Sigmoid colon (tissue), 6 donors: ENCODE measurements at regions not wholly inside any gene's neighbourhood (a gene's known extent, or its start where the extent isn't known, plus 50 kb on each side); places are given as distances from the start of the nearest gene placed in this dataset.

Source experiments
- DNase-seq: peaks from one replicate; pipeline ENCODE4 v3.0.0-alpha.2; 2019
- H3K27ac ChIP-seq, 4 donors: fragments of 200-600 bp; sonication (generic); one replicate each; pipeline ENCODE4 v1.5.1; 2016 to 2019; ENCODE audit warnings: mild to moderate bottlenecking in 1 of 4
- H3K27me3 ChIP-seq, 3 donors: fragments of 200-600 bp; sonication (generic); one replicate each; pipeline ENCODE4 v1.5.1; 2019; ENCODE audit warnings: mild to moderate bottlenecking in 1 of 3
- H3K36me3 ChIP-seq, 4 donors: fragments of 200-600 bp; sonication (generic); one replicate each; pipeline ENCODE4 v1.5.1; 2016 to 2019
- H3K4me1 ChIP-seq, 4 donors: fragments of 200-600 bp; sonication (generic); one replicate each; pipeline ENCODE4 v1.5.1; 2017 to 2019
- H3K4me3 ChIP-seq, 4 donors: fragments of 200-600 bp; sonication (generic); one replicate each; pipeline ENCODE4 v1.5.1; 2017 to 2019; ENCODE audit warnings: mild to moderate bottlenecking in 2 of 4, moderate library complexity in 1 of 4
- H3K9me3 ChIP-seq, 4 donors: fragments of 200-600 bp in 3 of 4; sonication (generic) in 3 of 4; one replicate each; pipeline versions ENCODE4 v1.5.1 to v1.6.1; 2013 to 2019
- EP300 ChIP-seq, 4 donors: sonication (generic); formaldehyde crosslinking; IDR thresholded peaks; one replicate each; pipeline ENCODE4 v1.6.1; 2017; ENCODE audit warnings: antibody characterized with exemption in 4 of 4
- POLR2A ChIP-seq, 2 donors: fragments of 450-650 bp; IDR thresholded peaks; one replicate each; pipeline ENCODE4 v1.6.1; 2016; ENCODE audit warnings: antibody characterized with exemption in 2 of 2, mild to moderate bottlenecking in 2 of 2, moderate library complexity in 2 of 2
- POLR2AphosphoS5 ChIP-seq, 4 donors: sonication (generic); formaldehyde crosslinking; IDR thresholded peaks; one replicate each; pipeline ENCODE4 v1.6.1; 2017; ENCODE audit warnings: antibody characterized with exemption in 4 of 4
- WGBS, 2 donors: extraction: QIAGEN DNeasy Blood & Tissue Kit; methylation state at CpG; one replicate each; pipeline ENCODE4 v1.1.7; 2013; 5-methylcytosine and 5-hydroxymethylcytosine counted together
- intact Hi-C: fragments of 100-400 bp; cut with DNase I; formaldehyde crosslinking; loops from one replicate; pipeline ENCODE4 v1.15.1; 2023
- TF ChIP-seq, protein P1 (sequence below), 4 experiments: fragments of 450-650 bp in 3 of 4; fragments of 200-600 bp in 1 of 4; IDR thresholded peaks; one replicate each; pipeline ENCODE4 v1.5.1; 2016 to 2019; ENCODE audit warnings: antibody characterized with exemption in 4 of 4, mild to moderate bottlenecking in 3 of 4, moderate library complexity in 2 of 4
- donor health status: healthy with polysubstance abuse.
- donor health status: healthy.

DNA sequence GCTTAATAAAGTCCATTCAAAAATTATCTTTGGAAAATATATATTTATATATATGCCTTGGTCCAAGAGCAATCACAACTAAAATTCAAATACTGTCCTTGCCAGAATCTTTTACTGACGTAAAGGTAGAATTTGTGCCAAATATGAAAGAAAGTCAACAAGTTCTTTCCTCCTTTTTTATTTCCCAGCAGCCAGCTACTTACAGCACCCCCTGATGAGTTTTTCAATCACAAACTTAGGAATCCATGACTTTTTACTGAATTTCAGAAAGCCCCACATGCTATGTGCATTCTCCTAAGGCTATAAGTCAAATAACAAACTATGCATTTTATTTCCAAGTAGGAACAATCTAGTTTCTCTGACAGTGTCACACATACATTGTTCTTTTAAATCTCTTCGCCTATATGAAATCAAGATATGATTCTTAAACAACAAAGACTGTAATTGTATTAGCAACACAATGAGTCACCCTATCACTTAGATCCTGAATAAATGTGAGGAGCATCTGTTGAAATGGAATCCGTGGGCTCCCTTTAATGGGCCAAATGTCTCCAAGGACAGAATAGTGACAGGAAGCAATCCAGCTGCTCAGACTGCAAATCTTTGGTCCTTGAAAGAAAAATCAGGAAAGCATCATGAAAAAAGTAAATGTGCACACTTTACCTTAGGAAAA, 271.4 kb downstream of the DUSP6 start:
- Histone ChIP-seq H3K4me1 (no peaks in the 10 kb centered on the region), H3K4me3 (no peak overlapping the region), H3K36me3 (no peaks in the 10 kb centered on the region), H3K27ac (no peak overlapping the region), H3K27me3 (no peaks in the 10 kb centered on the region), H3K9me3 (no peaks in the 10 kb centered on the region)
- intact Hi-C loops: no loop called here
- no peak for DNase-seq
- TF ChIP-seq, protein P1, sequence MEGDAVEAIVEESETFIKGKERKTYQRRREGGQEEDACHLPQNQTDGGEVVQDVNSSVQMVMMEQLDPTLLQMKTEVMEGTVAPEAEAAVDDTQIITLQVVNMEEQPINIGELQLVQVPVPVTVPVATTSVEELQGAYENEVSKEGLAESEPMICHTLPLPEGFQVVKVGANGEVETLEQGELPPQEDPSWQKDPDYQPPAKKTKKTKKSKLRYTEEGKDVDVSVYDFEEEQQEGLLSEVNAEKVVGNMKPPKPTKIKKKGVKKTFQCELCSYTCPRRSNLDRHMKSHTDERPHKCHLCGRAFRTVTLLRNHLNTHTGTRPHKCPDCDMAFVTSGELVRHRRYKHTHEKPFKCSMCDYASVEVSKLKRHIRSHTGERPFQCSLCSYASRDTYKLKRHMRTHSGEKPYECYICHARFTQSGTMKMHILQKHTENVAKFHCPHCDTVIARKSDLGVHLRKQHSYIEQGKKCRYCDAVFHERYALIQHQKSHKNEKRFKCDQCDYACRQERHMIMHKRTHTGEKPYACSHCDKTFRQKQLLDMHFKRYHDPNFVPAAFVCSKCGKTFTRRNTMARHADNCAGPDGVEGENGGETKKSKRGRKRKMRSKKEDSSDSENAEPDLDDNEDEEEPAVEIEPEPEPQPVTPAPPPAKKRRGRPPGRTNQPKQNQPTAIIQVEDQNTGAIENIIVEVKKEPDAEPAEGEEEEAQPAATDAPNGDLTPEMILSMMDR (IDR thresholded peaks at IDR 0.05): no peak
- TF ChIP-seq POLR2AphosphoS5 (IDR thresholded peaks at IDR 0.05) (no peak), EP300 (IDR thresholded peaks at IDR 0.05) (no peak)
- WGBS, 2 donors: 65 to 73% methylated on average over 3 of the region's 3 CpGs

DNA sequence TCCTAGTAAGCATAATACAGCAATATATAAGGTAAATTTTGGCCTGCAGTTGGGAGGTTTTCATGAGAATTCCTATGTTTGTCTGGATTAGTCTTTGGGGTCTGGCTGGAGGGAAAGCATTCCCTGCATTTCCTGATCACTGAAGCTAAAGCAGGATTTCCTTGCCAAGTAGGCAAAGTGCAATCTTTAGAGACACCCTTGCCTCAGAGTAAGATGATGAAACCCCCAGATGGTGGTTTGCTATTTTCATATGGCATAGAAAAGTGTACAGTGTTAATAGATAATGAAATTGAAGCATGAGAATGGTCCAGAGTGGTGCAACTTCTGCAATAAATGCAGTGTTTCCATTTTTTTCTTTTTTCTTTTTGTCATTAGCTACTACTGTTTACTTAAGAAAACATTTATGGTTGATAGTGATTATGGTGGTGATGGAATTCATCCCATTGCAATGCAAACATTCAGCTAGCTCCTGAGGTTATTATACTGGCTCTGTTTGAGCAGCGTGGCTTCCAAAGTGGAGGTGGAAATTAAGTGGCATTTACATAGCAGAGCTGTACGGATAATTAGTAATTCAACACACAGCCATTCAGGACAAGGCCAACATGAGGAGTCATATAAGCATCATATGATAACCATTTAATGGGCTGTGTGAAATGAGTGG, 276.3 kb downstream of the DUSP6 start:
- H3K4me3 ChIP-seq: no peak overlapping the region
- H3K36me3 ChIP-seq: no peaks in the 10 kb centered on the region
- no peaks in the 10 kb centered on the region for H3K4me1 ChIP-seq
- H3K27ac ChIP-seq: no peak overlapping the region
- WGBS, 2 donors: 66 to 84% methylated on average over 2 of the region's 2 CpGs
- no peak for DNase-seq
- no peaks in the 10 kb centered on the region for H3K27me3 ChIP-seq
- TF ChIP-seq, protein P1 (IDR thresholded peaks at IDR 0.05): no peak
- TF ChIP-seq POLR2AphosphoS5 (IDR thresholded peaks at IDR 0.05) (no peak), EP300 (IDR thresholded peaks at IDR 0.05) (no peak), POLR2A (IDR thresholded peaks at IDR 0.05) (no peak)
- no peaks in the 10 kb centered on the region for H3K9me3 ChIP-seq
- intact Hi-C loops: no loop called here

DNA sequence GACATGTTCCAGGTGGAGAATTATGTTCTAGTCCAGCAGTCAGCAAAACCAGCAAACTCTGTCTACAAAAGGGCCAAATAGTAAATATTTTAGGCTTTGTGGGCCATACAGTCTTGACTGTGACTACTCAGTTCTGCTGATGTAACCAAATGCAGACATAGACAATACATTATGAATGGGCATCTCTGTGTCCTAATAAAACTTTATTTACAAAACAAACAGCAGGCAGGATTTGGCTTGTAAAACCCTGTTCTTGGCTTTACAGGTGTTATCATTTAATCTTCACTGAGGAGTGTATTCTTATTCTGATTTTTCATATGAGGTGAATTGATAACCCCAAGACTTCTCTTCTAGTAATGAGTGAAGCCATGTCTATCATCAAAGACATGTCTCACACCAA, 278.6 kb downstream of the DUSP6 start:
- TF ChIP-seq POLR2A (IDR thresholded peaks at IDR 0.05): no peak
- TF ChIP-seq, protein P1 (IDR thresholded peaks at IDR 0.05): no peak
- no peak for TF ChIP-seq EP300 (IDR thresholded peaks at IDR 0.05)
- Histone ChIP-seq H3K27ac (no peak overlapping the region), H3K4me1 (no peaks in the 10 kb centered on the region), H3K9me3 (no peaks in the 10 kb centered on the region), H3K4me3 (no peak overlapping the region), H3K36me3 (no peaks in the 10 kb centered on the region), H3K27me3 (no peaks in the 10 kb centered on the region)
- intact Hi-C loops: no loop called here
- no peak for DNase-seq

DNA sequence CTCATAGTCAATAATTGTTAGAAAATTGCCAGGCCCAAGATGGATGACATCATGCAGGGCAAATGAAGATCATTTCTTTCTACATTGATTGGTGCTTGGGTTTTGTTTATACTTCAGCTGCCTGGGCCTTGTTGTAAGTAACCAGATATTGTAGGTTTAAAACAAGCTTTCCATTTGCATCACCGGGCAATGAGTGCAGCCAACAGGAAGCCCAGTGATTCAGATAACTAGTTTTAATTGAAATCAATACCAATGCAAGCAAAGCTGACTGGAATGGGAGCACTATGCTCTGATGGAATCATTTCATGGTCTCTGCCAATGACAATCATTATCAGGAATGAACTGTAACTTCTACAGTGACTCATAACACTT, 279.3 kb downstream of the DUSP6 start:
- Histone ChIP-seq H3K4me3 (no peak overlapping the region), H3K9me3 (no peaks in the 10 kb centered on the region), H3K27ac (no peak overlapping the region), H3K4me1 (no peaks in the 10 kb centered on the region), H3K27me3 (no peaks in the 10 kb centered on the region), H3K36me3 (no peaks in the 10 kb centered on the region)
- no peak for DNase-seq
- no peak for TF ChIP-seq EP300 (IDR thresholded peaks at IDR 0.05)
- no peak for TF ChIP-seq POLR2A (IDR thresholded peaks at IDR 0.05)
- TF ChIP-seq, protein P1 (IDR thresholded peaks at IDR 0.05): no peak
- no peak for TF ChIP-seq POLR2AphosphoS5 (IDR thresholded peaks at IDR 0.05)
- 68 to 78% methylated on average over 1 of the region's 1 CpG for WGBS, 2 donors
- intact Hi-C loops: no loop called here
